ENCODE measurements at regions not wholly inside any gene's neighbourhood (a gene's known extent, or its start where the extent isn't known, plus 50 kb on each side); places are given as distances from the start of the nearest gene placed in this dataset.

DNA sequence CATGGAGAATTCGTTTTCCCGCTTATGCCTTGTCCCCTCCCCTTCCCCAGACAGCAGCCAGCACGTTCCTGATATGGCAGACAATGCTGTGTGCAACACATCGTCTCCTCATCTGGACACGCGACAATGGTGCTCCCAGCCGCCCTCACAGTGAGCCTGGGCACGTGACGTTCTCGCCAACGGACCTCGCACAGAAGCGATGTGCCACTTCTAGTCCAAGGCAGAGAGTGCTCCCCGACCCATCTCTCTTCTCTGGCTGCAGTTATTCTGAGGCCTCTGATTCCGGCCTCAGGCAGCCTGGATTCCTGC lies 505.4 kb downstream of the EIPR1 start:
- DNase-seq, result no peak

DNA sequence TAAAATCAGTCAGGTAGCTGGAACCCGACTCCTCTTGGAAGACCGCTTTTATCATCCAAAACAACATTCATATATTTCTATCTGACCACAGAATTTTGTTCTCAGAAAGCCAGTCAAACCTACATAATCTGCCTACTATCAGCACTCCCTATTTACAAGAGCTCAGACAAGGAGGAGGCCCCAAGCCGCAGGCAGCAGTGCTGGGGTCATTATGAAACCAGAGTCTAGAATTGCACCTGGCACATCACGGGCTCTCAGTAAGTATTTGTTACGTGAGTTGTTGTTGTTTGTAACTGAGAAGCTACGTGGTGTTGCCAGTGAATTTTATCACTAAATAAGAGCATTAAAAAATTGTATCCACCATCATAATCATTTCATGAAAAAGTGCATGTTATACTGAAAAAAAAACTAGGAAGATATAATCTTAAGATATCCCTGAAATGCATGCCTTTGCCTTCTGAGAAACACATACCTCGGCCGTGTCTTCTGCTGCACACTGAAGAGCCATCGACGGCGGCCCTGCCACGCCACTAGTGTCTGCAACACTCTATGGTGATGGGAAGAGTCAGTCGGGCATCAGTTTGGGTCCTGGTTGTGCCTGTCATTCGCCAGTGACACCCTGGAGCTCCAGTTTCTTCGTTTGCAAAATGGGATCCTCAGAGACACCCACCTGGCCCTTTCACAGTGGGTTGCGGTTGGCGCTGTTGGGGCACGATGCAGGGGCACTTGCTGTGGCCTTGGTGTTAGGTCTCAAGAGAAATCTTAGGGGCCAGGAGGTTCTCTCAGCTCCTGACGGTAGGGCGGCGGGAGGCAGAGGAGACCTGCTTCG lies 505.9 kb downstream of the EIPR1 start:
- no peak for DNase-seq

DNA sequence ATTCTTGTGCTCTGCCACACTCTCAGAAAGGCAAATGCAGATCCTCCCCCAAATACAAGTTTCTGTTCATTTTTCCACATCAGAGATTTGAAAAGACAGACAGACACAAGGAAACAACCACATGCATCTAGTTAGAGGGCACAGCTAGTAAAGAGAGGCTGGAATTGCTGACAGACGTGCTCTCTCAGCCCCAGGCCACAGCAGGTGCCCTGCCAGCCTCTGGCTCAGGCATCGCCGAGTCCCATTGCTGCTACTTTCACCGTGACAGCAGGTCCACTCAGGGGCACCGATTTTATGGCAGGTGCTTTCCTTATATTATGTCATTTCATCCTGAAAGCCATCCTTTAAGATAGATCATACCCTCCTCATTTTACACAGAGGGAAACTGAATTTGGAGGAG lies 507.5 kb downstream of the EIPR1 start:
- DNase-seq, result no peak

DNA sequence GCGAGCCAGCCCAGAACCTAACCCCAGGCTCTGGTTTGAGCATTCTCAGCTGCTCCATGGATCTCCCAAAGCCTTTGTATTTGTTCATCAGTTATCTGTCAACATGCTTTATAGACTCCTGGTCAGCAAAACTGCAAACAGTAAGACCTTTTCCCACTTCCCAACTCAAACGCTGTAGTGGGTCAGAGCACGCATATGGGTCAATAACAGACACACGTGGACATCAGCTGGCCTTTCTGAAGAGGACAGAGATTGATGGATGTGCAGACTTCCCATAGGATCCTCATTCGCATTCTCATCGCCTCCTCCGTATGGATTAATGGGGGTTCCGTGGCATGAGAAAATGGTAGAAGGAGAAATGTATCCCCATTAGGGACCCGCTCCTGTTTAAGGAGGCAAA lies 508.1 kb downstream of the EIPR1 start:
- no peak for DNase-seq

DNA sequence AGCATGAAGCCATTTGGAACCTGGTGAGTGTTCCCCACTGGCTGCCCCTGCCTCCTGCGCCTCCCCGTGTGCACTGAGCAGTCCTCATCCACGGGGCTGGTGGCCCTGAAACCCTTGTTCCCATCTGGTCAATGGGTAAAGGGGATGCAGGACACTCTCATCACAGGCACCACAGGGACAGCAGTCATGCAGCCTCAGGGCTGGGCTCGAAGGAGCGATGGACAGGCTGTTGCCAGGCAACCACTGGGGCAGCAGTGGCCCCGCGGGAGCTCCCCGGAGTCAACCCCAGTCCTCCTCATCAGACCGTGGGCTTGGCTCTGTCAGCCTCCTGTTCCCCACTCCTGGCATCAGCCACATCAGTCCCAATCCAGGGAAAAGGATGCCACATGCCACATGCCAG lies 509.5 kb downstream of the EIPR1 start:
- DNase-seq, result no peak

DNA sequence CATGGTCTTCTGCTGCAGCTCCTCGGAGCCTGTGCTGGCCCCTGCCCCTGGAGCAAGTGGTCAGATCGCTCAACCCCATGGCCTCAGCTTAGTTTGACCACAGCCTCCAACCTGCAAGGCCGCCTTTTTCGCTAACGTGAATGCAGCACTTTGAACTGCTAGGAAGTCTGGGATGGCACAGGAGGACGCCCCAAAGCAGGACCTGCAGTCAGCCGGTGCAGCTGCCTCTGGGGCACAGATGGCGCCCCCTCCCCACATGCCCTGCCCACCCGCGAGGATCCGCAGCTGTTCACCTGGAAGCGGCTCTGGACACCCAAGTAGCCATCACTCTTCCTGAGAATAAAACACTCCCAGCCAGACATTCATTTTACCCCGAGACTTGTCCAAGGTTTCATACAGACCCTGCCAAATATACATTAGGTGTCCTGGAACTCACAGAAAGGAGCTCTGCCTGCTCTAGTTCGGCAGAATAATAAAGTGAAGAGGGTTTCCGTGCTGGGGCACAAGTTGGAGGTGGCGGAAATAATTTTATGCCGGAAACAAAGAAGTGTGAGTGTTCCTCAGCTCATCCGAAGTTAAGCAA lies 510.1 kb downstream of the EIPR1 start:
- DNase-seq, result no peak

DNA sequence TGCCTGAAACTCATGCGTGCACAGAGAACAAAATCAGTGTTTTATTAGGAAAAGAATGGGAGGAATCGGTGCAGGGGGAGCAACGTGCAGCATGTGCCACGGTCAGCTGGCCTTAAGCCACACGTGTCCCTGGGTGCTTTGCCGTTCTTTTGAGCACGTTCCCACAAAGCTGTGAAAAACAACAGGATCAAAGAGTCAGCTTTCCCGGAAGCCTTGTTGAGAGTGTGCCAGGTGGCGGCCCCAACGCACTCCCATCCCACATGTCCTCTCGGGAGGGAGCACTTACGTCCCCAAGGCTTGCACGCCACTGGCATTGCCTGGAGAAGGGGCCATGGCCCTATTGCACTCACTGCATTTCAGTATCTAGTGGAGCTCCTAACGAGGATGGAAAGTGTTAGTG lies 511.2 kb downstream of the EIPR1 start:
- no peak for DNase-seq

DNA sequence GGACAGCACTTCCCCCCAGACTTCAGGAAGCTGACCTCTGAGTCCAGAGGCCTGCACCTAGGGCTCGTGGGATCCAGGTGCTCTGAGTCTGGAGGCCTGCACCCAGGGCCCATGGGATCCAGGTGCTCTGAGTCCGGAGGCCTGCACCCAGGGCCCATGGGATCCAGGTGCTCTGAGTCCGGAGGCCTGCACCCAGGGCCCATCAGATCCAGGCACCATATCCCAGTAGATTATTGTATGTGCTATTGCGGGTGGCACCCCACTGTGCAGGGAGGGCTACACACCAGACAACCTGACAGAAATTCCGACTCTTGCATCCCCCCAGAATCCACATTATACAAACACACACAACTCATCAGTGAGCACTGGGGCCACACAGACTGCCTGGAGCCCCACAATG lies 515.2 kb downstream of the EIPR1 start:
- DNase-seq, result no peak

DNA sequence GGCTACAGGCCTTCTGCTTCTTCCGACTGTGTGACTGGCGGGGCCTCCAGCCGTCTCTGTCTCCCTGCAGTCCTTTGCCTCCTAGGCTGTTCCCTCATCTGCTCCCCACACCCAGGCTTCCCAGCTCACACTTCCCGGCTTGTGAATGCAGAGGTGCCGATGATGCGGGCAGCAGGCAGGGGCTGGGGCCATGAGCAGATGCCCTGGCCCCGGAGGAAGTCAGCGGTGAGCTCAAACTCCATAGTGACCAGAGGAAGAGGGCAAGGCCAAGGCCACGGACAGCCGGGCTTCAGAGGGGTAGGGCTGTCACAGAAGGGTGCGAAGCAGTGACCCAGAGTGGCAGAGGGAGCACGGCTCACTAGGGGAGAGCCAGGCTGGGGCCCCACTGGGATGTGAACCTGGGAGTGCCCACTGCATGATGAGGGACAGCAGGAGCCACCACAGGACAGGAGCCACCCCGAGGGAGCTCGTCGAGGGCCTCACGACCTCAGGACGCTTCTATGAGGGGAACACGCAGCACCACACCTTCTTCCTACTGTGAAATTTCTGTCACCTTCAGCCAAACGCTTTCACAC lies 515.9 kb downstream of the EIPR1 start:
- DNase-seq, result no peak

DNA sequence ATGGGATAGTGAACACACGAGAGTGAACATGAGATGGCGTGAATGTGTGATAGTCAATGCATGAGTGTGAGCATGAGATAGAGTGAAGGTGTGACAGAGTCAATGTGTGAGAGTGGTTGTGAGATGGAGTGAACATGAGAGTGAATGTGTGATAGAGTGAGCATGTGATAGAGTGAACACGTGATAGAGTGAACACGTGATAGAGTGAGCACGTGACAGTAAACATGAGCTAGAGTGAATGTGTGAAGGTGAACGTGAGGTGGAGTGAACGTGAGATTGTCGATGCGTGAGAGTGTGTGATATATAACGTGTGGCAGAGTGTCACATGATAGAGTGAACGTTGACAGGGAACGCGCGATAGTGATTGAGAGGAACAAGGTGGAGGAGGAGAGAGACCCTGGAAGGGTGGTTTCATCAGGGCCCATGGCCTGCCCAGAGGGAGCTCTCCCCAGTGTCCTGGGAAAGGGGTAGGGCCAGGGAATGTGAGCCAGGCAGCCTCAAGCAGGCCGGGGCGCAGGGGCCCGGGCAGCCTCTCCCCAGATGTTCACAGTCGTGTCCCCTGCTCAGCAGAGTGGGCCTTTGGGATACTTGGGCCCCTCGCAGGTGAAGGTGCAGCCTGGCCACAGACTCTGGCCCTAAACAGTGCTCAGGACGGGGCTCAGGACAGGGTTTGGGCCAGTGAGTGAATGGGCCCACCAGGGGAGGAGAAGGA lies 516.9 kb downstream of the EIPR1 start:
- DNase-seq, result no peak

DNA sequence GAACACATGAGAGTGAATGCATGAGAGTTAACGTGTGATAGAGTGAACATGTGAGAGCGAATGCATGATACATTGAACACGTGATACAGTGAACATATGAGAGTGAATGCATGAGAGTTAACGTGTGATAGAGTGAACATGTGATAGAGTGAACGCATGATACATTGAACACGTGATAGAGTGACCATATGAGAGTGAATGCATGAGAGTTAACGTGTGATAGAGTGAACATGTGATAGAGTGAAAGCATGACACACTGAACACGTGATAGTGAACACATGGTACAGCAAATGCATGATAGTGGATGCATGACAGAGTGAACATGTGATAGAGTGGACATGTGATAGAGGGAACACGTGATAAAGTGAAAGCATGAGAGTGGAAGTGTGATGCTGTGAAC lies 517.9 kb downstream of the EIPR1 start:
- DNase-seq, result no peak

DNA sequence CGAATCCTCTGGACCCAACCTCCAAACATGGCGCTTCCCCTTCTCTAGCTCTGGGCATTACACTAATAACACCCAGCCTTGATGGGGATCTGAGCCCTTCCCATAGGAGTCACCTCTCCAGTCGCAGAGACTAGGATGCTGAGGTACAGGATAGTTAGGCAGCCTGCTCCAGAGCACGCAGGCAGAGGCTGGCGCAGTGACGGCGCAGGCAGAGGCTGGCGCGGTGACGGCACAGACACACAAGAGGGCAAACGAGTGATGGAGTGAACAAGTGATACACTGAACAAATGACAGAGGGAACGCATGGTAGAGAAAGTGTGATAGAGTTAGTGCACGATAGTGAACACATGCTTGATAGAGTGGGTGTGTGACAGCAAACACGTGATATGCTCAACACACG lies 518.5 kb downstream of the EIPR1 start:
- DNase-seq, result no peak

DNA sequence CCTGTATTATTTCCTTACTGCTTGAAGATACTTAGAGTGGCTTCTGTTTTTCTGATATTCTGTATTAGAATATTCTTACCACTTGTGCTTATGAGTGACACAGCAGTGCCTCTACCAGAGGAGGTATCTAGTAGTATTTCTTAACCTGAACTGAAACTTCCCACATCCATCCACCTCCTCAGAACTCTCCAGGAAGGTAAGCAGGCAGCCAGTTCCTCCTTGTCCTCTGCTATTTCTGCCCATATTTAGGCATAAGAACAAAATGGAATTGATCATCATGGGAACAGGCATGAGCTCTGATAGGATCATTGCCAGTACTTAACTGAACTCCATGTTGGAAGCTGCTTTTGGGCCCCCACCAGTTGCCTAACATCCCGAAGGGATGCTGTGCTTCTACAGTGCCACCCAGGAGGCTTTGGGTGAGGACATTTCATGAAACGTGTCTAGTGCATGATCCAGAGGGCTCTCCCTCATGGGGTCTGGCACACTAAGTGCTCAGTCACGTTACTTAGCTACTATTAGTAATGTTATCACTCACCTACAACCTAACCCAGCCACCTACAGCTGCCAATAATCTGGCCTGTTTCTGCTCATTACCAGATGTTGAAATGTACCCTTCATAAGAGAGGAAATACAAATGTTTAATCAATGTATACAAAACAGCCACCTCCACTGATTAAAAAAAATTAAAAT lies 520.7 kb downstream of the EIPR1 start:
- no peak for DNase-seq

DNA sequence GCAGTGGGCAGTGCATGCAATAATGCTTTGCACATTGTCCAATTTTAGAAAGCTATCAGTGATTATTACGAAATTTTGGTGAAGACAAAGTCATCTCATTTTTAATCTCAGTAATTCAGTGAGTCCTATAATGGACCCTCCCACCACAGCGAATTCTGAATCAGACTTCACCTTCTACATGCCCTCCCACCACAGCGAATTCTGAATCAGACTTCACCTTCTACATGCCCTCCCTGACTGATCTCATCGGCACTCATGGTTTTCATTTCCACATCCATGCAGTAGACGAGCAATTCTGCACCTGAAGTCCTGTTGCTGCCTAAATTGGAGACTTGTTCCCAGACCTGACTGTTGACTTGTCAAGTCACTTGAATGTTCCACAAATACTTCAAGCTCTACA lies 522.3 kb downstream of the EIPR1 start:
- no peak for DNase-seq

DNA sequence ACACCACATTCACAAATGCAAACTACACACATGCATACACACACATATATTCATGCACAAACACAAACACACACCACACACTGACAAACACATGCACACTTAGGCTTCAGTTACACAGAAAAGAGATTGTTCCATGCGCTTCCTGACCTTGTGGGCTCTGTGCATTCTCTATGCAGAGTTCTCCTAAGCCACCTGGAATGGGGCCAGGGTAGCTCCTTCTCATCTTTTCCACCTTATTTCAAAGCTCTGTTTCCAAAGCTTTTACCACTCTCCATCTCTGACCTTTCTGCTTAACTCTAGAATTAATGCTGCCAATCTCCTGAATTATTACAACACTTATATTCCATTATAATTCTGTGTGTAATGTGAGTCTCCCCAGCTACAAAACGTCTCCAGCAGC lies 522.3 kb upstream of the MYT1L start:
- no peak for DNase-seq

DNA sequence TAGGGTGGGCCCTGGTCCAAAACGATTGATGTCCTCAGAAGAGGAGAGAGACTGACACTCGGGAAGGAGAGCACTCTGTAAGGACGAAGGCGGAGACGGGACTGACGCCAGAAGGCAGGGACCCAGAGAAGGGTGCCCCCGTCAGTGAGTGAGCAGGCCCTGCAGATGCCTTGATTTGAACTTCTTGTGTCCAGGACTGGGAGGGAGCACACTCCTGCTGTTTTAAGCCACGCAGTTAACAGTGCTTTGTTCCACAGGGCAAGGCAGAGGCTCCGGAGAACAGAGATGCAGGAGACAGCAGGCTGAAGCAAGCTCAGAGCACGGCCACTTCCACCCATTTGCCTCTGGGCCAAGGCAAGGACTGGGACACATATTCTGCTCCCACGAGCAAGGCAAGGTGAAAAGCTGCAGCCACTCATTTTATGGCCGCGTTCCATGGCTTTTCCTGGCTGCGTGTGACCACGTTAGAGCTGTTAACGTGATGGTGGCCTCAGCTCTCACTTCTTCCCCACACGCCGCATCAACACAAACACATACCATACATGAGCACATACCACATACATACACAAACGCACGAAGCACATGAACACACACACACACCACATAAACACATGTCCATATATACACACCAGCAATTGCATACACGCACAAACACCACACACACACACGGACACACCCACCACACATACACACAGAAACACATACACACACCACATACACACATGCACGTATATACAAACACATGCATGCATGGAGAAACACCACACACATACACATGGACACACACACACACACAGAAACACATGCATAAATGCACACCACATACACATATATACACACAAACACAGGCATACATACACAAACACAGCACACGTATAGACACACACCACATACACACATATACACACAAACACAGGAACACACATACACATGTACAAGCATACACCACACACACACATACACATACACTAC lies 521.0 kb upstream of the MYT1L start:
- DNase-seq, result no peak

DNA sequence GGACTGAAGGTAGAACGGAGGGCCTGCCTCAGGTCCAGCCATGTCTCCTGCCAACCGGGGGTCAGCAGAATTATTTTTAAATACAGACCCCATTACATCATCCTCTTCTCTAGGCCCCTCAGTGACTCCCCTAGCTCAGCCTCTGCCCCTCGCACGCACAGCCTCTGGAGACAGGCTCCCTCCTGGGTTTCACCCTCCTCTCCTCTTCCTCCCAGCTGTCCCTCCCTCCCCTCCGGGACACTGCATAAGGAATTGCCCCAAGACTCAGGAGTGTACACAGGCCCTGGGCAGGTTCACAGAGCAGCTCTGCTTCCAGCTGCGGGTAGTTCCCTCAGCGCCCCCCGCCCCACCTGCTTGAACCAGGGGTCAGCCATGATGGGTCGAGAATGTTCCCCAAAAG lies 520.2 kb upstream of the MYT1L start:
- DNase-seq, result no peak

DNA sequence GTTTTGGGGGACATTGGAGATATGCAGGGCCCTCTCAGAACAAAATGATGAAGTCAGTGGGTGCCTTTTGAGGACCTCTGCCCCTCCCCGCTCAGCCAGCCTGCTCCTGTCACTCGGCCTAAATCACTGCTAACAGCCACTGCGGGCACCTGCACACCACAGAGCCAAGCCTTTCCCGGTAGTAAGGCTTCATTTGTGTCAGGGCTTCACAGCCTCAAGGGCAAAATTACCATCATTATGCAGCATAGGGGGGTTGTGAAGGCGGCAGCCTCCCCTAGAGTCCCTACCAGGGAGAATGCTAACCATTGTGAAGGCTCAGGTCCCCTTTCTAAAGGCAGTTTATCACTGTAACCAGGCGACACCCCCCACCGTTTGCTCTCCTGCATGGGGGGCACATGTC lies 519.8 kb upstream of the MYT1L start:
- no peak for DNase-seq

DNA sequence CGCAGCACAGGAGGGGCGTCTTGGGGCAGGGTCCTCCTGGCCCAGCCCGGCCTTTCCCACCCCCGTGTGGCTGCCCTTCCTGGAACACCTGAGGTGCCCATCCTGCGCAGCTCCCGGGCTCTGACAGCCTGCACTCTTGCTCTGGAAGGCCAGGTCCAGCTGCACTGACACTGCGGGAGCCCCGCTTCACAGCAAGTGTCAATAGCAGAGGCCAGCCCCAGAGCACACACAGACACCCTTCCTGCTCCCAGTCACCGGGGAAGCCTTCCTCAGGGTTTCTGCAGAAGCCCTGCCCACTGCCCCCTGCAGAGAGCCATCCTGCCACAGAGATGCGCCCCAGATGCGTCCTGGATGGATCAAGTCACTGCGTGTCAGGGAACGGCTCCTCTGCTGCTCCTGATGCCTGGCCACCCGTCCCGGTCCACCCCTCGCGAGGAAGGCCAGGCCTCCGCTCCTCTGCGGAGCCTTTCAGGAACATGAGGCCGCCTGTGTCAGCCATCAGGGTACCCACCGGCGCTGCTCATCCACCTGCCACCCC lies 519.2 kb upstream of the MYT1L start:
- no peak for DNase-seq

DNA sequence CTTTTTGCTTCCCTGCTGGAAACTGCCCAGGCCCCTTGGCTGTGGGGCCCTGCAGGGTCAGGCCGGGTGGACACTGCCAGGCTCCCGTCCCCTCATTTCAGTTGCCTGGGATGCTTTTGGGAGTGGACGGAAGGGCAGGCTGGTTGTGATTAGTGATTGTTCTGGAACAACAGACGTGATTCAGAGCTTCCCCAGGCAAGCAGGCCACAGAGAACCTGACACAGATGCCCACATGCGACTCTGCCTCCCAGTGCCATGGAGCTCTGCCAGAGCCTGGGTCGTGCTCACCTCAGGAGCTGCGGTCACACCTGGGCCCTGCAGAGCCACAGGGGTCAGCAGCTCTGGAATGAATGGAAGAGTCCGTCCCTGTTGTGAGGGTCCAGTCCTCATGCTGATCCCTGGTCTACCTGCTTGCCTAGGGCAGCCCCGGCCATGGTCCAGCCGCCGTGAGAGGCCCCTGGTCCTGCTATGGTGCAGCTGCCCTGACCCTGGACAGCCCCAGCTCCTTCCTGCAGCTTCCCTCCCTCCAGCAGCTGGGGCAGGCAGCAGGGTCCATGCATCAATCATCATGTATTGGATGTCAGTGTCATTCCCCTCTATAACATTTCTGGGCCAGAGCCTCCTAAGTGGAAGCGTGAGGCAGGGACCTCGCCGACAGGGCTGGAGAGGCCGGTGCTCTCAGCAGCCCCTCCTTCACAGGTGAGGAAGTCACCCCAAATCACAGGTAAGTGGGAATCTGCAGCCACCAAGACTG lies 518.6 kb upstream of the MYT1L start:
- DNase-seq, result no peak
